ENCODE measurements at regions not wholly inside any gene's neighbourhood (a gene's known extent, or its start where the extent isn't known, plus 50 kb on each side); places are given as distances from the start of the nearest gene placed in this dataset.
A peak's percentile ranks its signal among the peaks of the same experiment; 100 is the strongest.

- TF ChIP-seq REST (IDR thresholded peaks at IDR 0.05; ENCODE audit: borderline replicate concordance in 1 of 2, low read depth in 1 of 2, low read length in 2 of 2) (no peak), LRRFIP1 (CRISPR knock-in tag; conservative IDR thresholded peaks at IDR 0.05) (no peak), ATRX (CRISPR knock-in tag; IDR thresholded peaks at IDR 0.05; ENCODE audit: borderline replicate concordance) (no peak), ZNF350 (CRISPR knock-in tag; IDR thresholded peaks at IDR 0.05; ENCODE audit: borderline replicate concordance, low read depth) (no peak), ZNF615 (CRISPR knock-in tag; IDR thresholded peaks at IDR 0.05; ENCODE audit: borderline replicate concordance) (no peak), ZBTB46 (CRISPR knock-in tag; IDR thresholded peaks at IDR 0.05; ENCODE audit: borderline replicate concordance) (no peak), SAP130 (CRISPR knock-in tag; IDR thresholded peaks at IDR 0.05; ENCODE audit: low read depth) (no peak), HNRNPUL1 (IDR thresholded peaks at IDR 0.05; ENCODE audit: low read depth, low read length) (no peak), ARID2 (CRISPR knock-in tag; IDR thresholded peaks at IDR 0.05; ENCODE audit: borderline replicate concordance) (no peak), MAFK (conservative IDR thresholded peaks at IDR 0.05 in 1 of 2, IDR thresholded peaks at IDR 0.05 in 1 of 2; ENCODE audit: low read length in 2 of 2) (peak; percentile 36 to 66; a peak in 3 of 4 replicates), POGZ (CRISPR knock-in tag; IDR thresholded peaks at IDR 0.05) (no peak), ZNF567 (CRISPR knock-in tag; IDR thresholded peaks at IDR 0.05; ENCODE audit: borderline replicate concordance) (no peak), ZZZ3 (CRISPR knock-in tag; IDR thresholded peaks at IDR 0.05; ENCODE audit: borderline replicate concordance) (no peak), SMC3 (IDR thresholded peaks at IDR 0.05; ENCODE audit: low read length) (peak; percentile 49; the same call in 1 of the 2 replicates), NCOA5 (CRISPR knock-in tag; IDR thresholded peaks at IDR 0.05) (no peak), ZNF557 (CRISPR knock-in tag; IDR thresholded peaks at IDR 0.05) (no peak), ZFX (CRISPR knock-in tag; IDR thresholded peaks at IDR 0.05; ENCODE audit: low read depth) (no peak), STAT5B (CRISPR knock-in tag; IDR thresholded peaks at IDR 0.05) (no peak)
- TF ChIP-seq, protein P1, sequence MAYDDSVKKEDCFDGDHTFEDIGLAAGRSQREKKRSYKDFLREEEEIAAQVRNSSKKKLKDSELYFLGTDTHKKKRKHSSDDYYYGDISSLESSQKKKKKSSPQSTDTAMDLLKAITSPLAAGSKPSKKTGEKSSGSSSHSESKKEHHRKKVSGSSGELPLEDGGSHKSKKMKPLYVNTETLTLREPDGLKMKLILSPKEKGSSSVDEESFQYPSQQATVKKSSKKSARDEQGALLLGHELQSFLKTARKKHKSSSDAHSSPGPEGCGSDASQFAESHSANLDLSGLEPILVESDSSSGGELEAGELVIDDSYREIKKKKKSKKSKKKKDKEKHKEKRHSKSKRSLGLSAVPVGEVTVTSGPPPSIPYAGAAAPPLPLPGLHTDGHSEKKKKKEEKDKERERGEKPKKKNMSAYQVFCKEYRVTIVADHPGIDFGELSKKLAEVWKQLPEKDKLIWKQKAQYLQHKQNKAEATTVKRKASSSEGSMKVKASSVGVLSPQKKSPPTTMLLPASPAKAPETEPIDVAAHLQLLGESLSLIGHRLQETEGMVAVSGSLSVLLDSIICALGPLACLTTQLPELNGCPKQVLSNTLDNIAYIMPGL (CRISPR knock-in tag; IDR thresholded peaks at IDR 0.05; ENCODE audit: borderline replicate concordance in 1 of 2, low read depth in 1 of 2): 0 out of 4 replicates have a peak, but pooled peaks of 1 of the 2 experiments have one; percentile 24
Observed at GRCh38 chr15:35751413-35752133, 205.6 kb upstream of the DPH6 start (continued).

Measured in HepG2 (cell line).